Panc1 (cell line): ENCODE measurements at regions not wholly inside any gene's neighbourhood (a gene's known extent, or its start where the extent isn't known, plus 50 kb on each side); places are given as distances from the start of the nearest gene placed in this dataset.

Experiments
- ATAC-seq: fragments of 200-7000 bp; cut with Tn5 transposase; 2 replicates; pipeline ENCODE4 v1.9.1; 2020; ENCODE audit warnings: mild to moderate bottlenecking, moderate library complexity
- BruUV-seq: library from RNA; stranded (reverse); fragments of 400-500 nt; replicated peaks from 2 replicates; lab custom pipeline; 2021; lab: Mats Ljungman, UMichigan
- CTCF ChIA-PET: fragments of 300-600 bp; sonication (Branson Sonifier 250); formaldehyde crosslinking; loops from one replicate; lab custom pipeline; 2022; ENCODE audit warnings: antibody characterized with exemption; lab: Charles Lee
- POLR2A ChIA-PET: fragments of 300-600 bp; sonication (Branson Sonifier 250); formaldehyde crosslinking; loops from one replicate; lab custom pipeline; 2022; ENCODE audit warnings: antibody characterized with exemption; lab: Charles Lee
- DNase-seq: peaks from one replicate; pipeline ENCODE4 v3.0.0-alpha.2; 2010; ENCODE audit warnings: low read depth, low spot score
- H3K27ac ChIP-seq: 2 replicates; pipeline ENCODE4 v1.5.1; 2011; ENCODE audit warnings: mild to moderate bottlenecking, low read length, inconsistent platforms
- H3K27me3 ChIP-seq: fragments of 200-500 bp; sonication (Bioruptor generic); 2 replicates; pipeline ENCODE4 v1.6.0; 2014; ENCODE audit warnings: low read length, inconsistent platforms; ENCODE audit not compliant: control insufficient read depth, insufficient read depth
- H3K36me3 ChIP-seq: fragments of 200-500 bp; sonication (Bioruptor generic); 2 replicates; pipeline ENCODE4 v1.5.1; 2014; ENCODE audit warnings: inconsistent platforms, mild to moderate bottlenecking, low read length, moderate library complexity; ENCODE audit not compliant: control insufficient read depth, insufficient read depth
- H3K4me1 ChIP-seq: 2 replicates; pipeline ENCODE4 v1.5.1; 2011; ENCODE audit warnings: inconsistent platforms, mild to moderate bottlenecking, low read length, moderate library complexity; ENCODE audit not compliant: control insufficient read depth, insufficient read depth
- H3K4me3 ChIP-seq, 2 experiments: 2 replicates each; pipeline ENCODE4 v1.5.1; 2011 to 2012; ENCODE audit warnings: low read depth in 2 of 2, low read length in 2 of 2, mild to moderate bottlenecking in 2 of 2, inconsistent platforms in 1 of 2, moderate library complexity in 1 of 2
- H3K9me3 ChIP-seq: fragments of 200-500 bp; sonication (Bioruptor generic); 2 replicates; pipeline ENCODE4 v1.5.1; 2014; ENCODE audit warnings: low read depth, mild to moderate bottlenecking, inconsistent platforms, low read length, moderate library complexity; ENCODE audit not compliant: control insufficient read depth, insufficient read depth
- POLR2AphosphoS5 ChIP-seq: IDR thresholded peaks from 2 replicates; pipeline ENCODE4 v1.6.1; 2012; ENCODE audit warnings: mild to moderate bottlenecking, low read depth, low read length, moderate library complexity
- SIN3A ChIP-seq: IDR thresholded peaks from 2 replicates; pipeline ENCODE4 v1.6.1; 2012; ENCODE audit warnings: low read depth, mild to moderate bottlenecking, low read length, moderate library complexity, borderline replicate concordance; ENCODE audit not compliant: insufficient read depth
- TCF7L2 ChIP-seq: IDR thresholded peaks from 2 replicates; pipeline ENCODE4 v1.6.1; 2011; ENCODE audit warnings: mild to moderate bottlenecking, low read depth, low read length, inconsistent platforms
- in situ Hi-C: cut with HindIII; loops from 2 replicates; pipeline ENCODE4 v1.10.0; 2016; ENCODE audit warnings: low sequenced_read_pairs, low pct_unique_long_range_greater_than_20kb
- intact Hi-C: fragments of 100-400 bp; cut with micrococcal nuclease; formaldehyde crosslinking; loops from one replicate; pipeline ENCODE4 v1.10.0; 2022; ENCODE audit not compliant: unreplicated experiment
- TF ChIP-seq, protein P1 (sequence below): fragments of 450-650 bp; IDR thresholded peaks from 2 replicates; pipeline ENCODE4 v1.5.1; 2017; ENCODE audit warnings: mild to moderate bottlenecking
- TF ChIP-seq, protein P2 (sequence below), 2 experiments: IDR thresholded peaks; 2 replicates each; pipeline ENCODE4 v1.6.1; 2011 to 2012; ENCODE audit warnings: low read depth in 2 of 2, control low read depth in 1 of 2, low read length in 1 of 2, mild to moderate bottlenecking in 1 of 2, moderate library complexity in 1 of 2; ENCODE audit not compliant: insufficient read depth in 1 of 2

DNA sequence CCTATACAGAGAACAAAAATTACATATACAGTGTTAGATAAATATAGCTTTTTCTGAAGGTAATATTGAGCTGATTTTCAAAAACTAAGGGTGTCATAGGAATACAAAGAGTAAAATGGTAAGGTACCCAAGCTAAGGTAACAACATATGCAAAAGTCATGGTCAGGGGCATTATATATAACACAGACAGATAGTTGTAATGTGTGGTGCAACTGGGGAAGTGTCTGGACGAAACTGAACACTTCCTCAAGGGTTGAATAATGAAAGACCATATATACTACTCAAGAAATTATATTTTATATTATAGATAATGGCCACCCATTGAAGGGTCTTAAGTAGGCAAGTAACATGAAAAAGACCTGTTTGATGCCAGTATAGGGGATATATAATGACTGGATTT is 262.1 kb upstream of the CXXC4 start:
- intact Hi-C loops, result no loop called here
- TF ChIP-seq, protein P1, sequence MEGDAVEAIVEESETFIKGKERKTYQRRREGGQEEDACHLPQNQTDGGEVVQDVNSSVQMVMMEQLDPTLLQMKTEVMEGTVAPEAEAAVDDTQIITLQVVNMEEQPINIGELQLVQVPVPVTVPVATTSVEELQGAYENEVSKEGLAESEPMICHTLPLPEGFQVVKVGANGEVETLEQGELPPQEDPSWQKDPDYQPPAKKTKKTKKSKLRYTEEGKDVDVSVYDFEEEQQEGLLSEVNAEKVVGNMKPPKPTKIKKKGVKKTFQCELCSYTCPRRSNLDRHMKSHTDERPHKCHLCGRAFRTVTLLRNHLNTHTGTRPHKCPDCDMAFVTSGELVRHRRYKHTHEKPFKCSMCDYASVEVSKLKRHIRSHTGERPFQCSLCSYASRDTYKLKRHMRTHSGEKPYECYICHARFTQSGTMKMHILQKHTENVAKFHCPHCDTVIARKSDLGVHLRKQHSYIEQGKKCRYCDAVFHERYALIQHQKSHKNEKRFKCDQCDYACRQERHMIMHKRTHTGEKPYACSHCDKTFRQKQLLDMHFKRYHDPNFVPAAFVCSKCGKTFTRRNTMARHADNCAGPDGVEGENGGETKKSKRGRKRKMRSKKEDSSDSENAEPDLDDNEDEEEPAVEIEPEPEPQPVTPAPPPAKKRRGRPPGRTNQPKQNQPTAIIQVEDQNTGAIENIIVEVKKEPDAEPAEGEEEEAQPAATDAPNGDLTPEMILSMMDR, result no peak
- TF ChIP-seq POLR2AphosphoS5 (no peak), SIN3A (no peak), TCF7L2 (no peak)
- TF ChIP-seq, protein P2, sequence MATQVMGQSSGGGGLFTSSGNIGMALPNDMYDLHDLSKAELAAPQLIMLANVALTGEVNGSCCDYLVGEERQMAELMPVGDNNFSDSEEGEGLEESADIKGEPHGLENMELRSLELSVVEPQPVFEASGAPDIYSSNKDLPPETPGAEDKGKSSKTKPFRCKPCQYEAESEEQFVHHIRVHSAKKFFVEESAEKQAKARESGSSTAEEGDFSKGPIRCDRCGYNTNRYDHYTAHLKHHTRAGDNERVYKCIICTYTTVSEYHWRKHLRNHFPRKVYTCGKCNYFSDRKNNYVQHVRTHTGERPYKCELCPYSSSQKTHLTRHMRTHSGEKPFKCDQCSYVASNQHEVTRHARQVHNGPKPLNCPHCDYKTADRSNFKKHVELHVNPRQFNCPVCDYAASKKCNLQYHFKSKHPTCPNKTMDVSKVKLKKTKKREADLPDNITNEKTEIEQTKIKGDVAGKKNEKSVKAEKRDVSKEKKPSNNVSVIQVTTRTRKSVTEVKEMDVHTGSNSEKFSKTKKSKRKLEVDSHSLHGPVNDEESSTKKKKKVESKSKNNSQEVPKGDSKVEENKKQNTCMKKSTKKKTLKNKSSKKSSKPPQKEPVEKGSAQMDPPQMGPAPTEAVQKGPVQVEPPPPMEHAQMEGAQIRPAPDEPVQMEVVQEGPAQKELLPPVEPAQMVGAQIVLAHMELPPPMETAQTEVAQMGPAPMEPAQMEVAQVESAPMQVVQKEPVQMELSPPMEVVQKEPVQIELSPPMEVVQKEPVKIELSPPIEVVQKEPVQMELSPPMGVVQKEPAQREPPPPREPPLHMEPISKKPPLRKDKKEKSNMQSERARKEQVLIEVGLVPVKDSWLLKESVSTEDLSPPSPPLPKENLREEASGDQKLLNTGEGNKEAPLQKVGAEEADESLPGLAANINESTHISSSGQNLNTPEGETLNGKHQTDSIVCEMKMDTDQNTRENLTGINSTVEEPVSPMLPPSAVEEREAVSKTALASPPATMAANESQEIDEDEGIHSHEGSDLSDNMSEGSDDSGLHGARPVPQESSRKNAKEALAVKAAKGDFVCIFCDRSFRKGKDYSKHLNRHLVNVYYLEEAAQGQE (IDR thresholded peaks at IDR 0.05; ENCODE audit: insufficient read depth in 1 of 2, low read depth in 2 of 2, low read length in 1 of 2), result no peak
- ATAC-seq (no peak), DNase-seq (no peak)
- CTCF ChIA-PET, result no interaction called here
- H3K4me3 ChIP-seq, result no peak overlapping the region
- no peaks in the 10 kb centered on the region for H3K9me3 ChIP-seq
- in situ Hi-C loops, result no loop called here
- H3K27ac ChIP-seq, result no peak overlapping the region
- no peaks in the 10 kb centered on the region for H3K27me3 ChIP-seq
- BruUV-seq, result no TSS peak
- no peaks in the 10 kb centered on the region for H3K36me3 ChIP-seq
- no peaks in the 10 kb centered on the region for H3K4me1 ChIP-seq
- POLR2A ChIA-PET, result no interaction called here

DNA sequence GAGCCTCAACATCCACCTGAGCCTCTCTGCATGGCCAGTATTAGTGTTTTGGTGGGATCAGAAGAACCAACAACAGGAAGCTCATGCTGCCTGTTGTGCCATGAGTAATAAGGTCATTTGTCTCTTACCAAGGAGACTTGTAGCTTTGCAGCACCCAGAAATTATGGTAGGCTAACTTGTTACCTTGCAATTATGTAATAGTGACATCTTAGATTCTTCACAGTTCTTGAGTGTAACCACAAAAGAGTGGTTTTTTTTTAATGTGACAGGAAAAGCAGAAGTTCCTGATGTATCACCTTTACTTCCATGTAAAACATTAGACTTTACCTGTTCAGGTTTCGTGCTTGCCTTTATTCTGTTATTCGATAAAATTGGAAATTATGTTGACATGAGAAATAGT is 263.9 kb upstream of the CXXC4 start:
- no peaks in the 10 kb centered on the region for H3K4me1 ChIP-seq
- DNase-seq, result no peak
- no peak overlapping the region for H3K4me3 ChIP-seq
- POLR2A ChIA-PET, result no interaction called here
- no peaks in the 10 kb centered on the region for H3K27me3 ChIP-seq
- no peaks in the 10 kb centered on the region for H3K9me3 ChIP-seq
- H3K27ac ChIP-seq, result no peak overlapping the region
- ATAC-seq, result no peak
- no peak for TF ChIP-seq TCF7L2
- TF ChIP-seq, protein P2 (IDR thresholded peaks at IDR 0.05; ENCODE audit: insufficient read depth in 1 of 2, low read depth in 2 of 2, low read length in 1 of 2), result no peak
- no peak for TF ChIP-seq POLR2AphosphoS5
- BruUV-seq, result no TSS peak
- intact Hi-C loops (no loop called here), in situ Hi-C loops (no loop called here)
- CTCF ChIA-PET, result no interaction called here
- H3K36me3 ChIP-seq, result no peaks in the 10 kb centered on the region
